Fibroblast of lung (primary cell): ENCODE measurements at regions not wholly inside any gene's neighbourhood (a gene's known extent, or its start where the extent isn't known, plus 50 kb on each side); places are given as distances from the start of the nearest gene placed in this dataset.

ENCODE experiments used
- DNase-seq, 2 donors: peaks; one replicate each; pipeline versions ENCODE4 v3.0.0 to v3.0.0-alpha.2; 2010; ENCODE audit warnings: low read depth in 2 of 2
- H2AFZ ChIP-seq: 2 replicates; pipeline ENCODE4 v1.5.1; 2012; ENCODE audit warnings: low read length, control low read depth, inconsistent platforms
- H3K27ac ChIP-seq: 2 replicates; pipeline ENCODE4 v1.5.1; 2011; ENCODE audit warnings: low read length, control low read depth; ENCODE audit not compliant: insufficient read depth
- H3K27me3 ChIP-seq: 2 replicates; pipeline ENCODE4 v1.5.1; 2011; ENCODE audit warnings: mild to moderate bottlenecking, low read length; ENCODE audit not compliant: control insufficient read depth, insufficient read depth
- H3K36me3 ChIP-seq: 2 replicates; pipeline ENCODE4 v1.5.1; 2011; ENCODE audit warnings: low read length; ENCODE audit not compliant: control insufficient read depth, insufficient read depth
- H3K4me1 ChIP-seq: 2 replicates; pipeline ENCODE4 v1.5.1; 2011; ENCODE audit warnings: low read length; ENCODE audit not compliant: control insufficient read depth, insufficient read depth; ENCODE audit errors: extremely low read depth
- H3K4me2 ChIP-seq: 2 replicates; pipeline ENCODE4 v1.5.1; 2011; ENCODE audit warnings: low read length, control low read depth; ENCODE audit not compliant: insufficient read depth; ENCODE audit errors: extremely low read depth
- H3K4me3 ChIP-seq, 4 experiments: fragments of 200-600 bp in 1 of 4; sonication (generic) in 1 of 4; replicated peaks in 1 of 4; 2 replicates each; pipeline ENCODE4 v1.5.1; 2011 to 2016; ENCODE audit warnings: low read length in 4 of 4, low read depth in 3 of 4, mild to moderate bottlenecking in 3 of 4, control low read depth in 2 of 4, inconsistent platforms in 1 of 4, mixed read lengths in 1 of 4; ENCODE audit not compliant: insufficient read depth in 1 of 4; ENCODE audit errors: control extremely low read depth in 1 of 4
- H3K79me2 ChIP-seq: 2 replicates; pipeline ENCODE4 v1.5.1; 2012; ENCODE audit warnings: mild to moderate bottlenecking, low read length, inconsistent platforms; ENCODE audit not compliant: control insufficient read depth, insufficient read depth
- H3K9ac ChIP-seq: 2 replicates; pipeline ENCODE4 v1.5.1; 2011; ENCODE audit warnings: mild to moderate bottlenecking, low read length, control low read depth; ENCODE audit not compliant: insufficient read depth
- H3K9me3 ChIP-seq: 2 replicates; pipeline ENCODE4 v1.5.1; 2012; ENCODE audit warnings: low read depth, low read length; ENCODE audit not compliant: control insufficient read depth, insufficient read depth
- H4K20me1 ChIP-seq: 2 replicates; pipeline ENCODE4 v1.5.1; 2011; ENCODE audit warnings: low read length; ENCODE audit not compliant: control insufficient read depth, insufficient read depth; ENCODE audit errors: extremely low read depth
- EZH2 ChIP-seq: IDR thresholded peaks from 2 replicates; pipeline ENCODE4 v1.5.1; 2012; ENCODE audit warnings: low read length, control low read depth, mild to moderate bottlenecking; ENCODE audit errors: missing control alignments
- TF ChIP-seq, protein P1 (sequence below), 2 donors: IDR thresholded peaks in 1 of 2; conservative IDR thresholded peaks in 1 of 2; 1 replicate in 1 of 2; 2 replicates in 1 of 2; pipeline ENCODE4 v1.5.1; 2011 to 2012; ENCODE audit warnings: low read length in 2 of 2, control low read depth in 1 of 2, inconsistent platforms in 1 of 2, low read depth in 1 of 2, mild to moderate bottlenecking in 1 of 2

DNA sequence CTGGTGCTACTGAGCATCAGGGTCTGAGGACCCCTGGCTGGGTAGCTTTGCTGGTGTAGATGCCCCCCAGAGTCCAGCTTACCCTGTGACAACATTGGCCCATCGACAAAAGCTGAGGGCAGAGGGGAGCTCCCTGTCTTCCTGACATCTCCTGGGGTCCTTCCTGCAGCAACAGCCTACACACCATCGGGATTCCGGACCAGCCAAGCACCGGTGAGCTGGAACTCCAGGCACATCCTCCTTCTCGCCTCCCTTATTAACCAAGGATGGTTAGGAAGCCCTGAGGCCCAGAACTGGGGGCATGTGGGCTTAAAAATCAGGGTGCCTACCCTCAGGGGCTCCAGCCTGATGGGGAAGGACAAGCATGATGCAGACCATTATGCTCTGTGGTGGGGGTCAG, 658.0 kb downstream of the PTPRU start:
- no peak overlapping the region for H3K4me2 ChIP-seq
- TF ChIP-seq EZH2: no peak
- TF ChIP-seq, protein P1, sequence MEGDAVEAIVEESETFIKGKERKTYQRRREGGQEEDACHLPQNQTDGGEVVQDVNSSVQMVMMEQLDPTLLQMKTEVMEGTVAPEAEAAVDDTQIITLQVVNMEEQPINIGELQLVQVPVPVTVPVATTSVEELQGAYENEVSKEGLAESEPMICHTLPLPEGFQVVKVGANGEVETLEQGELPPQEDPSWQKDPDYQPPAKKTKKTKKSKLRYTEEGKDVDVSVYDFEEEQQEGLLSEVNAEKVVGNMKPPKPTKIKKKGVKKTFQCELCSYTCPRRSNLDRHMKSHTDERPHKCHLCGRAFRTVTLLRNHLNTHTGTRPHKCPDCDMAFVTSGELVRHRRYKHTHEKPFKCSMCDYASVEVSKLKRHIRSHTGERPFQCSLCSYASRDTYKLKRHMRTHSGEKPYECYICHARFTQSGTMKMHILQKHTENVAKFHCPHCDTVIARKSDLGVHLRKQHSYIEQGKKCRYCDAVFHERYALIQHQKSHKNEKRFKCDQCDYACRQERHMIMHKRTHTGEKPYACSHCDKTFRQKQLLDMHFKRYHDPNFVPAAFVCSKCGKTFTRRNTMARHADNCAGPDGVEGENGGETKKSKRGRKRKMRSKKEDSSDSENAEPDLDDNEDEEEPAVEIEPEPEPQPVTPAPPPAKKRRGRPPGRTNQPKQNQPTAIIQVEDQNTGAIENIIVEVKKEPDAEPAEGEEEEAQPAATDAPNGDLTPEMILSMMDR (conservative IDR thresholded peaks at IDR 0.05 in 1 of 2, IDR thresholded peaks at IDR 0.05 in 1 of 2; ENCODE audit: low read depth in 1 of 2, low read length in 2 of 2): no peak
- no peaks in the 10 kb centered on the region for H3K27me3 ChIP-seq
- no peaks in the 10 kb centered on the region for H3K4me1 ChIP-seq
- H3K4me3 ChIP-seq: no peak overlapping the region
- H3K9me3 ChIP-seq: no peaks in the 10 kb centered on the region
- H4K20me1 ChIP-seq: no peaks in the 10 kb centered on the region
- H3K36me3 ChIP-seq: no peaks in the 10 kb centered on the region
- H3K9ac ChIP-seq: no peak overlapping the region
- H3K79me2 ChIP-seq: no peaks in the 10 kb centered on the region
- H2AFZ ChIP-seq: no peak overlapping the region
- no peak for DNase-seq
- H3K27ac ChIP-seq: no peak overlapping the region

DNA sequence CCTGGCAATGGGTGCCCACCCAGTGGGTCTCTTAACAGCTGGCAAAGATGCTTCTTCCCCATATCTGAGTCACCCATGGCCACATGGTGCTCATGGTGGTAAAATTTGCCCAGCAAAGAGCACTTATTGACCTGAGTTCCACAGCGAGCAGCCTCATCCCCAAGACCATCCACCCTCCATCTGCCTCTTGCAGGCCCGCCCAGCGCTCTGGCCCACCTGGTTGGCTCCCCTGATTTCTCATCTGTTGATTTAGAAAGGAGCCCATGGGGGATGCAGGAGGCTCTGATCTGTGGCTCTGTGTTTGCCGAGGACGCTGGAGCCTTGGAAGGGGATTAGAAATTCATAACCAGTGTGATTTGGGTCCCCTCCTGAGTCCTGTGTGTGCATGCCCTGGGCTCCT, 657.5 kb downstream of the PTPRU start:
- no peaks in the 10 kb centered on the region for H3K27me3 ChIP-seq

DNA sequence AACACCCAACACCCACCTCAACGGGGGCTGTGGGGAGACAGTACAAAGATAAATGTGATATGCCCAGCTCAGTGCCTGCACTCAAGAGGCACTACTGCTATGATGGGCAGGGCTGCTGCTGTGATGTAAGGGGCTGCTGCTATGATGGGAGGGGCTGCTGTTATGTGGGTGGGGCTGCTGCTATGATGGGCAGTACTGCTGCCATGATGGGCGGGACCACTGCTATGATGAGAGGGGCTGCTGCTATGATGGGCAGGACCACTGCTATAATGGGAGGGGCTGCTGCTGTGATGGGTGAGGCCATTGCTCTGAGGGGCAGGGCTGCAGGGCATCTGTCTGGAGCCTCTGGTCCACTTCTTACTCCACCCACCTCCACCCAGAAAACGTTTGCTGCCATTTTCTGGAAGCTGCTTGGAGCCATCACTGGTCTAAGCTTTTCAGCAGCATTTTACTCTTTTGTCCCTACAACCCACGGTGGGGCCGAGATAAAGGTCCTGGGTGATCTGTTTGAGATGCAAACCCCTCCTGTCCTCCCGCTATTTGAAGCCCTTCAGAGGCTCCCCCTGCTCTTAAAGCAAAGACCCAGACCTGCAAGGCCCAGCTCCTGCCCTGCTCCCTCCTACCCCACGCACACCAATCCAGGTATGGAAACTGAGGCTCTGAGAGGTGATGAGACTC, 656.9 kb downstream of the PTPRU start:
- no peaks in the 10 kb centered on the region for H3K36me3 ChIP-seq
- H3K4me3 ChIP-seq: no peak overlapping the region
- no peaks in the 10 kb centered on the region for H4K20me1 ChIP-seq
- DNase-seq: no peak
- TF ChIP-seq EZH2: no peak
- TF ChIP-seq, protein P1 (conservative IDR thresholded peaks at IDR 0.05 in 1 of 2, IDR thresholded peaks at IDR 0.05 in 1 of 2; ENCODE audit: low read depth in 1 of 2, low read length in 2 of 2): no peak
- H3K79me2 ChIP-seq: no peaks in the 10 kb centered on the region
- no peak overlapping the region for H3K9ac ChIP-seq
- no peaks in the 10 kb centered on the region for H3K9me3 ChIP-seq
- no peaks in the 10 kb centered on the region for H3K4me1 ChIP-seq
- no peaks in the 10 kb centered on the region for H3K27me3 ChIP-seq
- H3K27ac ChIP-seq: no peak overlapping the region
- no peak overlapping the region for H2AFZ ChIP-seq
- H3K4me2 ChIP-seq: no peak overlapping the region

More for the DNA sequence above, 657.5 kb downstream of the PTPRU start:
- Histone ChIP-seq H4K20me1 (no peaks in the 10 kb centered on the region), H3K4me3 (no peak overlapping the region), H3K4me2 (no peak overlapping the region), H3K27ac (no peak overlapping the region), H3K4me1 (no peaks in the 10 kb centered on the region), H3K9ac (no peak overlapping the region), H3K79me2 (no peaks in the 10 kb centered on the region), H2AFZ (no peak overlapping the region), H3K9me3 (no peaks in the 10 kb centered on the region), H3K36me3 (no peaks in the 10 kb centered on the region)
- DNase-seq: no peak
- TF ChIP-seq, protein P1 (conservative IDR thresholded peaks at IDR 0.05 in 1 of 2, IDR thresholded peaks at IDR 0.05 in 1 of 2; ENCODE audit: low read depth in 1 of 2, low read length in 2 of 2): no peak
- no peak for TF ChIP-seq EZH2
